HS-5 (cell line): ENCODE measurements at regions not wholly inside any gene's neighbourhood (a gene's known extent, or its start where the extent isn't known, plus 50 kb on each side); places are given as distances from the start of the nearest gene placed in this dataset.

ENCODE experiments used
- DNase-seq: peaks from one replicate; pipeline ENCODE4 v3.0.0-alpha.2; 2012; ENCODE audit warnings: low read depth

- DNase-seq = no peak
Measured at GRCh38 chr1:30638086-30638485, 85.3 kb downstream of the MATN1 start.

GRCh38 chr1:30637183-30637980, 86.0 kb downstream of the MATN1 start:
- no peak for DNase-seq

- no peak for DNase-seq
Measured at GRCh38 chr1:30636621-30637020, 86.8 kb downstream of the MATN1 start.

GRCh38 chr1:30635391-30635975, 87.9 kb downstream of the MATN1 start:
- no peak for DNase-seq

GRCh38 chr1:30634507-30634906, 88.9 kb downstream of the MATN1 start:
- no peak for DNase-seq

- no peak for DNase-seq
Measured at GRCh38 chr1:30633294-30633693, 90.1 kb downstream of the MATN1 start.

- DNase-seq = no peak
Measured at GRCh38 chr1:30632481-30632880, 90.9 kb downstream of the MATN1 start.

- DNase-seq = no peak
Measured at GRCh38 chr1:30631700-30632099, 91.7 kb downstream of the MATN1 start.

- no peak for DNase-seq
Measured at GRCh38 chr1:30629501-30629900, 93.9 kb downstream of the MATN1 start.

GRCh38 chr1:30627994-30628393, 95.4 kb downstream of the MATN1 start:
- no peak for DNase-seq

- no peak for DNase-seq
Measured at GRCh38 chr1:30627206-30627605, 96.2 kb downstream of the MATN1 start.

GRCh38 chr1:30623431-30623830, 100.0 kb downstream of the MATN1 start:
- DNase-seq = no peak

- no peak for DNase-seq
Measured at GRCh38 chr1:30619619-30620018, 103.8 kb downstream of the MATN1 start.

GRCh38 chr1:30618335-30618747, 105.0 kb downstream of the MATN1 start:
- peak; percentile 24 for DNase-seq

GRCh38 chr1:30616759-30617158, 106.6 kb downstream of the MATN1 start:
- DNase-seq = no peak

- DNase-seq = no peak
Measured at GRCh38 chr1:30615816-30616590, 107.4 kb downstream of the MATN1 start.

GRCh38 chr1:30615076-30615795, 108.1 kb downstream of the MATN1 start:
- no peak for DNase-seq

- no peak for DNase-seq
Measured at GRCh38 chr1:30613188-30613587, 110.2 kb downstream of the MATN1 start.

GRCh38 chr1:30612536-30613065, 110.8 kb downstream of the MATN1 start:
- DNase-seq = no peak

- no peak for DNase-seq
Measured at GRCh38 chr1:30611741-30612309, 111.6 kb downstream of the MATN1 start.

- no peak for DNase-seq
Measured at GRCh38 chr1:30610917-30611316, 112.5 kb downstream of the MATN1 start.

- no peak for DNase-seq
Measured at GRCh38 chr1:30609999-30610345, 113.4 kb downstream of the MATN1 start.
